PC-3 (cell line): ENCODE measurements at regions not wholly inside any gene's neighbourhood (a gene's known extent, or its start where the extent isn't known, plus 50 kb on each side); places are given as distances from the start of the nearest gene placed in this dataset.

Experiments
- ATAC-seq: fragments of 200-7000 bp; cut with Tn5 transposase; 2 replicates; pipeline ENCODE4 v1.9.1; 2020; ENCODE audit warnings: mild to moderate bottlenecking, moderate library complexity
- BruUV-seq: library from RNA; stranded (reverse); fragments of 400-500 nt; replicated peaks from 2 replicates; lab custom pipeline; 2021; lab: Mats Ljungman, UMichigan
- CTCF ChIA-PET: fragments of 300-600 bp; sonication (Branson Sonifier 250); formaldehyde crosslinking; loops from one replicate; lab custom pipeline; 2022; ENCODE audit warnings: antibody characterized with exemption; lab: Charles Lee
- POLR2A ChIA-PET: fragments of 300-600 bp; sonication (Branson Sonifier 250); formaldehyde crosslinking; loops from one replicate; lab custom pipeline; 2022; ENCODE audit warnings: antibody characterized with exemption; ENCODE audit not compliant: unreplicated experiment; lab: Charles Lee
- DNase-seq: peaks from one replicate; pipeline ENCODE4 v3.0.0-alpha.2; 2015
- H2AFZ ChIP-seq: fragments of 300-600 bp; sonication (generic); 2 replicates; pipeline ENCODE4 v1.6.0; 2016; ENCODE audit warnings: antibody characterized with exemption, low read length
- H3F3A ChIP-seq: fragments of 300-600 bp; sonication (generic); one replicate; pipeline ENCODE4 v1.6.0; 2017; ENCODE audit warnings: antibody characterized with exemption, low read length, control low read depth, mild to moderate bottlenecking; ENCODE audit not compliant: unreplicated experiment
- H3K27ac ChIP-seq: fragments of 300-600 bp; sonication (generic); 2 replicates; pipeline ENCODE4 v1.5.1; 2016; ENCODE audit warnings: mild to moderate bottlenecking, low read length
- H3K27me3 ChIP-seq: fragments of 300-600 bp; sonication (generic); 2 replicates; pipeline ENCODE4 v1.6.1; 2016; ENCODE audit warnings: low read length, mixed read lengths
- H3K36me3 ChIP-seq: fragments of 300-600 bp; sonication (generic); 2 replicates; pipeline ENCODE4 v1.6.1; 2016; ENCODE audit warnings: low read depth, mixed run types, low read length, mixed read lengths
- H3K4me1 ChIP-seq: fragments of 300-600 bp; sonication (generic); 2 replicates; pipeline ENCODE4 v1.5.1; 2016; ENCODE audit warnings: low read length; ENCODE audit not compliant: insufficient read depth
- H3K4me2 ChIP-seq: fragments of 300-600 bp; sonication (generic); 2 replicates; pipeline ENCODE4 v1.6.0; 2016; ENCODE audit warnings: low read length
- H3K4me3 ChIP-seq: fragments of 300-600 bp; sonication (generic); 2 replicates; pipeline ENCODE4 v1.5.1; 2016; ENCODE audit warnings: mild to moderate bottlenecking, low read length, mixed read lengths
- H3K79me2 ChIP-seq: fragments of 300-600 bp; sonication (generic); 2 replicates; pipeline ENCODE4 v1.6.1; 2017; ENCODE audit warnings: low read length, mixed read lengths
- H3K9ac ChIP-seq: fragments of 300-600 bp; sonication (generic); 2 replicates; pipeline ENCODE4 v1.6.0; 2016; ENCODE audit warnings: mild to moderate bottlenecking, low read length
- H3K9me2 ChIP-seq: fragments of 300-600 bp; sonication (generic); replicated peaks from 2 replicates; pipeline ENCODE4 v1.6.1; 2016; ENCODE audit warnings: mixed run types, low read length, mixed read lengths
- H3K9me3 ChIP-seq: fragments of 300-600 bp; sonication (generic); 2 replicates; pipeline ENCODE4 v1.6.1; 2016; ENCODE audit warnings: low read length, mixed read lengths
- H4K20me1 ChIP-seq: fragments of 300-600 bp; sonication (generic); 2 replicates; pipeline ENCODE4 v1.6.1; 2016; ENCODE audit warnings: low read length, mixed read lengths
- EZH2 ChIP-seq: fragments of 300-600 bp; sonication (generic); IDR thresholded peaks from one replicate; pipeline ENCODE4 v1.6.1; 2017; ENCODE audit warnings: antibody characterized with exemption, mild to moderate bottlenecking, low read length; ENCODE audit not compliant: unreplicated experiment
- EZH2phosphoT487 ChIP-seq: fragments of 300-600 bp; sonication (generic); IDR thresholded peaks from 2 replicates; pipeline ENCODE4 v1.6.1; 2018; ENCODE audit warnings: mild to moderate bottlenecking, antibody characterized with exemption, low read length, borderline replicate concordance
- intact Hi-C: fragments of 100-400 bp; cut with micrococcal nuclease; formaldehyde crosslinking; loops from 2 replicates; pipeline ENCODE4 v1.9.0; 2023
- TF ChIP-seq, protein P1 (sequence below): fragments of 300-600 bp; sonication (generic); conservative IDR thresholded peaks from 2 replicates; pipeline ENCODE4 v1.5.1; 2017; ENCODE audit warnings: antibody characterized with exemption, low read depth, mild to moderate bottlenecking, low read length

DNA sequence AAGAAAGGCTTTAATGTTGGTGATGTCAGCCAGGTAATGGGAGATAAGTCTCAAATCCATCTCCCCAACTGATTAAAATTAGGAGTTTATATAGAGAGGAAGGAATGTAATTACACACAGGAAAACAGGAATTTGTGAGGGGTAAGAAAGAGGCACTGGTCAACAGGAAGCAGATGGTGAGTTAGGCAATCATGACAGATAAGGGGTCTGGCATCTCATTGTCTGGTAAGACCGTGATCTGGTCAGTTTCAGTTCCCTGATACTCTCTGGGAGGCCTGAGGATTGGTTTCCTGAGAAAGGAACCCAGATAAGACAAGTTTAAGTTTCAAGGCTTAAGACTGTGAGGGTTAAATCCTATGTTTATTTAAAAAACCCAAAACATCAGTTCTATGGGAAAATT is 414.7 kb upstream of the ARRDC4 start:
- Histone ChIP-seq H3K4me2 (no peak overlapping the region), H3K4me1 (no peaks in the 10 kb centered on the region), H3K36me3 (no peaks in the 10 kb centered on the region), H3K9me3 (no peaks in the 10 kb centered on the region), H3K9ac (no peak overlapping the region), H3K4me3 (no peak overlapping the region), H3F3A (no peaks in the 10 kb centered on the region), H2AFZ (no peak overlapping the region), H3K27me3 (no peaks in the 10 kb centered on the region), H3K9me2 (no peaks in the 10 kb centered on the region), H3K79me2 (no peaks in the 10 kb centered on the region), H3K27ac (no peak overlapping the region), H4K20me1 (no peaks in the 10 kb centered on the region)
- ChIA-PET POLR2A (no interaction called here), CTCF (no interaction called here)
- TF ChIP-seq EZH2, result no peak
- no peak for TF ChIP-seq EZH2phosphoT487
- TF ChIP-seq, protein P1, sequence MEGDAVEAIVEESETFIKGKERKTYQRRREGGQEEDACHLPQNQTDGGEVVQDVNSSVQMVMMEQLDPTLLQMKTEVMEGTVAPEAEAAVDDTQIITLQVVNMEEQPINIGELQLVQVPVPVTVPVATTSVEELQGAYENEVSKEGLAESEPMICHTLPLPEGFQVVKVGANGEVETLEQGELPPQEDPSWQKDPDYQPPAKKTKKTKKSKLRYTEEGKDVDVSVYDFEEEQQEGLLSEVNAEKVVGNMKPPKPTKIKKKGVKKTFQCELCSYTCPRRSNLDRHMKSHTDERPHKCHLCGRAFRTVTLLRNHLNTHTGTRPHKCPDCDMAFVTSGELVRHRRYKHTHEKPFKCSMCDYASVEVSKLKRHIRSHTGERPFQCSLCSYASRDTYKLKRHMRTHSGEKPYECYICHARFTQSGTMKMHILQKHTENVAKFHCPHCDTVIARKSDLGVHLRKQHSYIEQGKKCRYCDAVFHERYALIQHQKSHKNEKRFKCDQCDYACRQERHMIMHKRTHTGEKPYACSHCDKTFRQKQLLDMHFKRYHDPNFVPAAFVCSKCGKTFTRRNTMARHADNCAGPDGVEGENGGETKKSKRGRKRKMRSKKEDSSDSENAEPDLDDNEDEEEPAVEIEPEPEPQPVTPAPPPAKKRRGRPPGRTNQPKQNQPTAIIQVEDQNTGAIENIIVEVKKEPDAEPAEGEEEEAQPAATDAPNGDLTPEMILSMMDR, result no peak
- no TSS peak for BruUV-seq
- intact Hi-C loops, result no loop called here
- no peak for DNase-seq
- ATAC-seq, result no peak

DNA sequence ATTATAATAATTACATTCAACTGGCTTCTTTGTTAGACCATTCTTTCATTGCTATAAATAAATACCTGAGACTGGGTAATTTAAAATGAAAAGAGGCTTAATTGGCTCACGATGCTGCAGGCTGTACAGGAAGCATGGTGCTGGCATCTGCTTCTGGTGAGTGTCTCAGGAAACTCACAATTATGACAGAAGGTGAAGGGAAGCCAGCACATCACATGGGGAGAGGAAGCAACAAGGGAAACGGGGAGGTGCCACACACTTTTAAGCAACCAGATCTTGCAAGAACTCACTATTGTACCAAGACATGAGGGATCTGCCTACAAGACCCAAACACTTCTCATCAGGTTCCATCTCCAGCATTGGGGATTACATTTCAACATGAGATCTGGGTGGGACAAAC is 413.1 kb upstream of the ARRDC4 start:
- no peaks in the 10 kb centered on the region for H3K27me3 ChIP-seq
- TF ChIP-seq EZH2phosphoT487 (no peak), EZH2 (no peak)
- TF ChIP-seq, protein P1, result no peak
- no peak overlapping the region for H3K27ac ChIP-seq
- H3K79me2 ChIP-seq, result no peaks in the 10 kb centered on the region
- H3K9me2 ChIP-seq, result no peaks in the 10 kb centered on the region
- intact Hi-C loops, result no loop called here
- no peak for DNase-seq
- H3K36me3 ChIP-seq, result no peaks in the 10 kb centered on the region
- no peak overlapping the region for H2AFZ ChIP-seq
- H3F3A ChIP-seq, result no peaks in the 10 kb centered on the region
- H3K4me1 ChIP-seq, result no peaks in the 10 kb centered on the region
- ChIA-PET POLR2A (no interaction called here), CTCF (no interaction called here)
- no peak overlapping the region for H3K4me3 ChIP-seq
- no peak overlapping the region for H3K9ac ChIP-seq
- ATAC-seq, result no peak
- no peaks in the 10 kb centered on the region for H3K9me3 ChIP-seq
- no peaks in the 10 kb centered on the region for H4K20me1 ChIP-seq
- BruUV-seq, result no TSS peak
- H3K4me2 ChIP-seq, result no peak overlapping the region

DNA sequence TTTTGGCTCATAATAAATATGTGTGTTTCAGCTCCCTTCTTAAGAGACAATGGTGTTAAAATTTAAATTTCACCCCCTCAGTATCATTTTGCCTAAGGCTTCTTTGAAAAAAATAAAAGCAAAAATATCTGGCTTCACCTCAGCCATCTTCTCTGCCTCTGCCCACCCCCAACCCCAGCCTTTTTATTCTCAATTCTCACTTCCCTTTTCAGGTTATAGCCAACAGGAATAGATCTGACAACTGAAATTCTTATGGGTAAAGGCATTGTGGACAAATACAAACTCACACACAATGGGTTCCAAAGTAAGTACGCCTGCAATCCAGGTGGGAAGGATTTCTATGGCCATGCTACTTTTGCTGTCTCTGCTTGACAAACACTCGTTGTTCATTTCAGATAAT is 399.0 kb upstream of the ARRDC4 start:
- H3K9me2 ChIP-seq, result no peaks in the 10 kb centered on the region
- no peaks in the 10 kb centered on the region for H3K27me3 ChIP-seq
- no peaks in the 10 kb centered on the region for H4K20me1 ChIP-seq
- no peak overlapping the region for H3K9ac ChIP-seq
- TF ChIP-seq EZH2, result no peak
- TF ChIP-seq EZH2phosphoT487, result no peak
- TF ChIP-seq, protein P1, result no peak
- no peaks in the 10 kb centered on the region for H3K4me1 ChIP-seq
- ChIA-PET CTCF (no interaction called here), POLR2A (no interaction called here)
- DNase-seq (no peak), ATAC-seq (no peak)
- H2AFZ ChIP-seq, result no peak overlapping the region
- intact Hi-C loops, result no loop called here
- no peaks in the 10 kb centered on the region for H3F3A ChIP-seq
- H3K36me3 ChIP-seq, result no peaks in the 10 kb centered on the region
- H3K4me3 ChIP-seq, result no peak overlapping the region
- no peaks in the 10 kb centered on the region for H3K79me2 ChIP-seq
- no peak overlapping the region for H3K4me2 ChIP-seq
- no TSS peak for BruUV-seq
- no peak overlapping the region for H3K27ac ChIP-seq
- no peaks in the 10 kb centered on the region for H3K9me3 ChIP-seq
